ENCODE measurements at regions not wholly inside any gene's neighbourhood (a gene's known extent, or its start where the extent isn't known, plus 50 kb on each side); places are given as distances from the start of the nearest gene placed in this dataset.

DNA sequence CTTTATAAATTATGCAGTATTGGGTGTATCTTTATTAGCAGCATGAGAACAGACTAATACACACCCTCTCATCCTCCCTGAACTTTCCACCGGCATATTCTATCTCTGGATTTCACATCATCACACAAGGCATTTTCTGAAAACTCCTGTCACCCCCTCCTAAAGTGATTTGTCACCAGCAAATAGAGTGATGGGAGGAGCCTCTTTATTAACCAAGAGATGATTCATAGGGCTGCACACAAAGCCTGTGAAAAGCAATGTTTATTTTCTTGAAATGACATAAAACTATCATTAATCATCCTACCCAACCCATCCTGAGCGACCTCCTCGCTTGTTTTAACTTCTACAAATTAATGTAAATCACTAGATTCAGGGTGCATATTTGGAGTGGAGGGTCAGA, 394.7 kb upstream of the SULF2 start:
- TF ChIP-seq EZH2 (IDR thresholded peaks at IDR 0.05; ENCODE audit: low read depth), result no peak
- TF ChIP-seq, protein P1, sequence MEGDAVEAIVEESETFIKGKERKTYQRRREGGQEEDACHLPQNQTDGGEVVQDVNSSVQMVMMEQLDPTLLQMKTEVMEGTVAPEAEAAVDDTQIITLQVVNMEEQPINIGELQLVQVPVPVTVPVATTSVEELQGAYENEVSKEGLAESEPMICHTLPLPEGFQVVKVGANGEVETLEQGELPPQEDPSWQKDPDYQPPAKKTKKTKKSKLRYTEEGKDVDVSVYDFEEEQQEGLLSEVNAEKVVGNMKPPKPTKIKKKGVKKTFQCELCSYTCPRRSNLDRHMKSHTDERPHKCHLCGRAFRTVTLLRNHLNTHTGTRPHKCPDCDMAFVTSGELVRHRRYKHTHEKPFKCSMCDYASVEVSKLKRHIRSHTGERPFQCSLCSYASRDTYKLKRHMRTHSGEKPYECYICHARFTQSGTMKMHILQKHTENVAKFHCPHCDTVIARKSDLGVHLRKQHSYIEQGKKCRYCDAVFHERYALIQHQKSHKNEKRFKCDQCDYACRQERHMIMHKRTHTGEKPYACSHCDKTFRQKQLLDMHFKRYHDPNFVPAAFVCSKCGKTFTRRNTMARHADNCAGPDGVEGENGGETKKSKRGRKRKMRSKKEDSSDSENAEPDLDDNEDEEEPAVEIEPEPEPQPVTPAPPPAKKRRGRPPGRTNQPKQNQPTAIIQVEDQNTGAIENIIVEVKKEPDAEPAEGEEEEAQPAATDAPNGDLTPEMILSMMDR (conservative IDR thresholded peaks at IDR 0.05), result no peak
